ENCODE measurements at regions not wholly inside any gene's neighbourhood (a gene's known extent, or its start where the extent isn't known, plus 50 kb on each side); places are given as distances from the start of the nearest gene placed in this dataset.

DNA sequence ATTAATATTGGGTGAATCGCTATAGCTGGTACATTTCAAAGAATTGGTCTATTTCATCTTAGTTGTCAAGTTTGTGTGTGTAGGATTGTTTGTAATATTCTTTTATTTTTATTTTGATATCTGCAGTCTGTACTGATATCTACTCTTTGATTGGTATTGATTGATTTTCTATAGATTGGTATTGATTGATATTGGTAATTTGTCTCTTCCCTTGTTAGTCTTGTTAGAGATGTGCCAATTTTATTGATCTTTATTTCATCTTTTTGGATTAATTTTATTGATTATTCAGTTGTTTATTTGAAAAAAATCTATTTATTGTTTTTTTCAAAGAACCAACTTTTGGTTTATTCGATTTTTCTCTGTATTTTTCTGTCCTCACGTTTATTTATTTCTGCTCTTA is 61.4 kb downstream of the TM2D3 start:
- no peak for DNase-seq

DNA sequence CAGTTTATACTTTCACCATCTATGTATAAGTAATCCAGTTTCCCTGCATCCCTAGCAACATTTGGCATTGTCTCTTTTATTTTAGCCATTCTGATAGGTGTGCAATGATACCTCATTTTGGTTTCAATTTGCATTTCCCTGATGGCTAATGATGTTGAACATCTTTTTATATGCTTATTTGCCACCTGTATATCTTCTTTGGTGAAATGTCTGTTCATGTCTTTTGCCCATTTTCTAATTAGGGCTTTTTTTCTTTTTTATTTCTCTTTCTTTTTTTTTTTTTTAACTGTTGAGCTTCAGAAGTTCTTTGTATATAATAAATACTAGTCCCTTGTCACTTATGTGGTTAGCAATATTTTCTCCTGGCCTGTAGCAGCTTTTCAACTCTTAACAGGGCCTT is 68.9 kb downstream of the TM2D3 start:
- no peak for DNase-seq

DNA sequence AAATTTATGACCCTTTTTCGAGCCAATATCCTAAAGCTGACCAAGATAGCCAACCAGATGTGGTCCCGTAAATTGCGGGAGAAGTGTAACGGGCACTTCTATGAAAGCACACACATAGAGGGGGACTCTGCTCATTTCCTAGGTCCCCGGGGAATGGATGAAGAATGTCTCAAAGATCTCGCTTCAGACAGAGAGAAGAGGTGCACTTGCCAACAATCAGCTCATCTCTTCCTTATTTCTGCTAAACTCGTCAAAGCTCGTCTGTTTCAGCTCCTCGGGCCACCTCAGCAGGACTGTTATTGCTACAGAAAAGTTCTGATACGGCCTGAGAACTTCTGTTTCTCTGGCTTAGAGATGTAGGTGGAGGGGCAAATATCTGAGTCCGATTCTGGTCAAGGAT is 71.8 kb downstream of the TM2D3 start:
- DNase-seq = peak; percentile 60

DNA sequence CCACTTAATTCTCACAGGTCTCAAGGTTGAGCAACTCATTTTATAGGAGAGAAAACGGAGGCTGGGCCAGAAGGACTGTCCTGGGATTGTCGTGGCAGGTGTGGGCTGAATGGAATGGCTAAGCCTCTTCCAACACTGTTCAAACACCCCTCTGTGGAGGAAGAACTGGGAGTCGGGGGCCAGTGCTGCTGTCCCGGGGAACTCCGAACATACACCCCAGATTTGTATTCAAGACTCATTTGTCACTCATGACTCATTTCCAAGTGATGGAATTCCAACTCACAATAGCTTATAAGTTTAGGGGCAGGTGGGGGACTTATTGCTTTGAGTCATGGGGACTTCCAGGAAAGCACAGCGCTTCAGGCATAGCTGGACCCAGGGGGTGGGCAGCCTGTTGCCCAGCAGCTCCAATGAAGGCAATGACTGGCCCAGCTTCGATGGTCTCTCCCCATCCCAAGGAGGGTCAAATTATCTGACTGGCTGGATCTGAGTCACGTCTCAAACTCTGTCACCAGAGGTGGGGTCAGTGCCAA is 72.5 kb downstream of the TM2D3 start:
- peak; percentile 60 for DNase-seq

DNA sequence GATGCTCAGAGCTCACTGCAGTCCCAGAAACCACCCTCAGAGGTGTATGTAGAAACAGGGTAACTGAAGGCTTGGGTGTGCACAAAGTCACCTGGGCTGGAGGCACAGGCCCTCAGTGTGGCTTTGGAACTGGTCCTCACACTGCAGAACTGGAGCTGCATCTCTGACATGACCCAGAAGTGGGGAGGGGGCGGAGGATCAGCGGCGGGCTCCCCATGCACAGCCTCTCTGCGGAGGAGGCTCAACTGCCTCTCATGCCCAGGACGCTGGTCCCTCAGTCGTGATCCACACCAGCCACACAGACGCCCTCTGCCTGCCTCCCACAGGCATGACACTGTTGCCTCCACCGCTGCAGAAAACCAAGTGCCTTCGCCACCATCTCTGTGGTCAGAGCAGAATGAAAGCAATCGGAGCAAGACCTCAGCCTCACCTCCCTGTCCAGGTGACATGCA is 73.7 kb downstream of the TM2D3 start:
- no peak for DNase-seq

DNA sequence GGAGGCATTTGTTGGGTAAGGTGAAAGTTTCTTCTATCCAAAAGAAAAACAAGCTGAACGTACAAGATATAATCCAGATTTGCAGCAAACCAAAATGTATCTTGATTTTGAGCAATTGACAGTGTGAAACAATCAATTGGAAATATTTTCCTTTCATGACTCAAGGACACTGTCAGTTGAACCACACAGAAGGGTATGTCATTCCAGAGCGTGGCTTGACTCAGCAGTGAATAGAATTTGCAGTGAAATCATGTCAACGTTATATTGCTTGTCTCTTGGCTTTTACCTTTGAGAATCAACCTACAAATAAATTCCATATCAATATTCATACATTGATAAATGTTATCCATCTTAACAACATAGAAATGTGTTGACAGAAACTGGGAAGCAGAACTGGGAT is 78.2 kb downstream of the TM2D3 start:
- no peak for DNase-seq

DNA sequence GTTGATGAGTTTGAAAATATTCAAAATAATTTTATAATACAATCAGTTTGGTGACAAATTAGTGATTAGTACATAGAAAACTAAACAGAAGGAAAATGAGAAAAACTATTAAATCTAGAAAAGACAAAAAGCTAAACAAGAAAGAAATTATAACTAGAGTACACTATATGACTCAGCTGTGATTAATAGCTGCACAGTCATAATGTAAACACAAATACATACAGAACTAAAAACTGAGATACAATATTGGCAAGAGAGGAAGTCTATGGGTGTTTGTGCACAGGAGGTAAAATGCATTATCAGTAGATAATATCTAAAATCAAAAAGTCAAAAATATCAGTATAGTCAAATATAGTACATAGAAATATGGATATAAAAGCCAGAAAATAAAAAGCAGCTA is 80.7 kb upstream of the PCSK6 start:
- no peak for DNase-seq

DNA sequence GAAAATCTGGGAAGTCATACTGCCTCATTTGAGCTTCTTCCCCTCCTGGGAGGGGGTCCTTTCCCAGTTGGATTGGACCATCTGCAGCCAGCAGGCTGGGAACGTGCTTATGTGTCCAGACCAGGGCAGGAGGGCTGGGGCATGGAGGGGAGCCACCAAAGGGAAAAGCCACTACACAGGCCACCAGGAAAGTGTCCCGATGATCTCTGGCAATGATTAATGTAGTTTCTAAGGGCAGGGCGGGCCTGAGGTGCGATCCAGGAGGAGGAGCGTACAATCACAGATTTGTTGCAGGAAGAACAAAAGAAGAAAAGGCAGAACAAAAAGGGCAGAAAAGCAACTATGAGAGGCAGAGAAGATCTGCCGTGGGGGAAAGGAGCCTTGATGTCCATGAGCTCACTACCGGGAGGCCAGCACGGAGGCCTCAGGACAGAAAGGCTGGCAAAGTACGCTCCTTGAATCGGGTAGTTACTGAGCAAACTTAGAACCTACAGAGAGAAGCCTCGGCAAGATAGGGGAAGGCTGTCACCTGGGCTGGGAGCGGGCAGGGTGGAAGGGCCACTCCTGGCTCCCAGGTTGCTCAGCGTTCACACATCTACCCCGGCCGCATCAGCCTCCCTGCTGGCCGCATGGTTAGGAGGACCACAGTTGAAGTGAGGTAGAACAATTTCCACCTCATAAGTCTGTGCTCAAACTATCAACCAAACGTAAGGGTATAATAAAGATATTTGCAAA is 79.5 kb upstream of the PCSK6 start:
- no peak for DNase-seq

DNA sequence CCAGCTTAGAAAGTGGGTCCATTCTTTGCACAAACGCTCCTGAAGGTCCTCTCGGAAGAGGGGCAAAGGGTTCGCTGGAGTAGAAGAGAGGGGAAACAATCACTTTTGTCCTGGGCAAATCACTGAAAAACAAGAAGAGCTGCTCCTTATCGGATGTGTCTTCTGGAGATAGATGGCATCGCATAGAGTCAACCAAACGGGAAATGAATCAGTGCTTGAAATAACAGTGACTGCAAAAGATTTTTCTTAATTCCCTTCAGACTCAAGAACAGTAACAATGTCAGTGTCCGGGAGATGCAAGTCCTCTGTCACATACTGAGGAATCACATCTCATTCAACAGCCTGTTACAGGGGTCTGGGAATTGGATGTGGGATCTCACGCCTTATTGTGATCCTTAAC is 78.8 kb upstream of the PCSK6 start:
- DNase-seq = no peak

DNA sequence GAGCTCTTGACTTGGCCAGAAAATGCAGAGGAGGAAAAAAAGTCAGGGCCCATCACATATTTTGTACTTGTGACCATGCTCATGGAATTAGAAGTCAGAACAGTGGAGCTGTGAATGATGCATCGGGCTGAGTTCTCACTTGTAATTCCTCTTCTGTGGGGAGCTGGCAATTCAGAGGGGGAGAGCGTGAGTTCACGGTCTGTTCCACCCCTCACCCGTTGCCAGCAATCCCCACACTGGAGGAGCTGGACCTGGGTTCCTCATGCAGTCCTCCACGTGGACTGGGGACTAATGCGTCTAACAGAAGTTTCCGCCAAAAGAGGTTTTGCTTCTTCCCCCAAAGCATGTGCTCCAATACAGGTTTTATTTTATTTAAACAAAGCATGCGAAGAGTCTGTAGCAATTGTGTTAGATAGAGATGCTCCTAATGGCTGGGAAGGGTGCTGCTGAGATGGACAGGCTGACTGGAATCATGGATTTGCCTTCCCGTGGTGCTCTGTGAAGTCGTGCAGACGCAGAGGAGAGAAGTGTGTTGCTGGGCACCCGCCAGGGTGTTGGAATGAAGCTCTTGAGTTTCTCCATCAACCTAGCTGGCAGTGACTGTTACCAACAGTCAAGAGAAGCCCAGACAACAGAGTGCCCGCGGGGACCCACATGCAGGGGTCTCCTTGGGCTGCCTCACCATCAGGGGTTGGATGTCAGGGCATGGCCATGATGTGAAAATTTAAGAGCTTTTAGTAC is 77.4 kb upstream of the PCSK6 start:
- no peak for DNase-seq

DNA sequence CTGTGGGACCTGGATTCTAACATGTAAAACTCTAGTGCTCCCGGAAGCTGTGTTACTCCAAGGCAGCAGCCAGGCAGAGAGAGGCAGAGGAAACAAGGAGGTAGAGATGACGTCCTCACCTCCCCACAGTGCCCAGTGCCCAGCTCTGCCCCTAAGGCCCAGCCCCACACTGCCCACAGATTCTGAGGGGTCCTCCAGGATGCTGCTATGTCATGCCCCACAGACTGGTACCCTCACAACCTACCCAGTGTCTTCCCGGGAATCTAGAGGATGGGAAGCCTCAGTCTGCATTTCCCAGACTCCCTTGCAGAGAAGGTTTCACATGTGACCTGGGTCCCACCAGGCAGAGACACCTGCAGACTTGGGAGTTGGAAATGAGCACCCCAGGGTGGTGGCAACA is 75.9 kb upstream of the PCSK6 start:
- DNase-seq = no peak

DNA sequence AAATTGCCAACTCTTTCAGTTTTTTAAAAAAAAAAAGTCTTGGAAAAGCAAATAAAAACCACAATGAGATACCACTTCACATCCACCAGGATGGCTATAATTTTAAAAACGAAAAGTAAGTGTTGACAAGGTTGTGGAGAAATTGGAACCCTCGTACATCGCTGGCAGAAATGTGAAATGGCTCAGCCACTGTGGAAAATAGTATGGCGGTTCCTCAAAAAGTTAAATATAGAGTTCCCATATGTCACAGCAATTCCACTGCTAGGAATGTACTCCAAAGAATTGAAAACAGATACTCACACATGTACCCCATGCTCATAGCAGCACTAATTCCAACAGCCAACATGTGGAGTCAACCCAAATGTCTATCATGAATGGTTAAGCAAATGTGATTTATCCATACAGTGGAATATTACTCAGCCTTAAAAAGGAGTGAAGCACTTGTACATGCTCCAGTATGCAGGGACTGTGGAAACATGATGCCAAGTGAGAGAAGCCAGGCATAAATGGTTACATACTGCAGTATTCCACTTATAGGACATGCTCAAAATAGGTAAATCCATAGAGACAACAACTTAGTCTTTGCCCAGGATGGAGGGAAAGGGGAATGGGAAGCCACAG is 73.8 kb upstream of the PCSK6 start:
- peak; percentile 29 for DNase-seq

DNA sequence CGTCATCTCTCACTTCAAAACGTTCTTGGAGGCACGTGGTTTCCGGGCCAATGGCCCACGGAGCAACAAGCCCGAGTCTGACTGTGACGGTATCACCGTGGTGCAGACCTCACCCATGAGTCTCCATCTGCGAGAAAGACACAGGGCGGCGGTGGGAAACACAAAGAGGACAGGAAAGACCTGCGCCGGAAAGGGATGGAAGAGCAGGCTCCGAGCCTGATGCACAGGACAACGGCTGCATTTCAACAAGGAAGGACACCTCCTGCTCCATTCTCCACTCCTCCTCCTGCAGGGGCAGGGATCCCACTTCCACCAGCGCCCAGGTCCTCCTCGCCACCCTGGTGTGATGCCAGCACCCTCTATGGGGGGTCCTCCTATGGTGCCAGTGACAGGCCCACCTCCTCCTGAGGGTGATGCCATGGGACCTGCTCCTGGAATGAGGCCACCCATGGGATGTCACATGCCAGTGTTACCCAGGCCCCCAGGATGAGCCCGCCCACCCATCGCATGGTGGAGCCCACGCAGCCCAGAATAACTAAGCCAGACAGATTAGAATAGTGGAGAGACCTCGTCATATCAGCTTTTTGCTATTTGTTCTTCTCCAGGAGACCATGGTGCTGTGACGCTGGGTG is 73.0 kb upstream of the PCSK6 start:
- DNase-seq = no peak

DNA sequence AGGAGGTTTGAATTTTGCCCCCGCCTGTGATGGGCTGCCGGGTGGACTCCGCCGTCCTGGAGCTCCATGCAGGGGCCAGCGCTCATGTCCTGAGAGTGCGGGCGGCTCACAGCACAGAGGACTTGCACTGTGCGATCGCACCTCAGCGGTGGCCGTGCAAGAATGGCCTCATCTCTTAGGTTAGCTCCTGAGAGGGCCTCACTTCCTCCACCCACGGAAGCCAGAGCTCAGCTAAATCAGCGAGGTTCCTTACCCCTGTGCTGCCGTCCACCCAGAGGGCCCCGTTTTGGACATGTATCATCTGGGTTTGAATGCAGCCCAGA is 72.0 kb upstream of the PCSK6 start:
- no peak for DNase-seq

DNA sequence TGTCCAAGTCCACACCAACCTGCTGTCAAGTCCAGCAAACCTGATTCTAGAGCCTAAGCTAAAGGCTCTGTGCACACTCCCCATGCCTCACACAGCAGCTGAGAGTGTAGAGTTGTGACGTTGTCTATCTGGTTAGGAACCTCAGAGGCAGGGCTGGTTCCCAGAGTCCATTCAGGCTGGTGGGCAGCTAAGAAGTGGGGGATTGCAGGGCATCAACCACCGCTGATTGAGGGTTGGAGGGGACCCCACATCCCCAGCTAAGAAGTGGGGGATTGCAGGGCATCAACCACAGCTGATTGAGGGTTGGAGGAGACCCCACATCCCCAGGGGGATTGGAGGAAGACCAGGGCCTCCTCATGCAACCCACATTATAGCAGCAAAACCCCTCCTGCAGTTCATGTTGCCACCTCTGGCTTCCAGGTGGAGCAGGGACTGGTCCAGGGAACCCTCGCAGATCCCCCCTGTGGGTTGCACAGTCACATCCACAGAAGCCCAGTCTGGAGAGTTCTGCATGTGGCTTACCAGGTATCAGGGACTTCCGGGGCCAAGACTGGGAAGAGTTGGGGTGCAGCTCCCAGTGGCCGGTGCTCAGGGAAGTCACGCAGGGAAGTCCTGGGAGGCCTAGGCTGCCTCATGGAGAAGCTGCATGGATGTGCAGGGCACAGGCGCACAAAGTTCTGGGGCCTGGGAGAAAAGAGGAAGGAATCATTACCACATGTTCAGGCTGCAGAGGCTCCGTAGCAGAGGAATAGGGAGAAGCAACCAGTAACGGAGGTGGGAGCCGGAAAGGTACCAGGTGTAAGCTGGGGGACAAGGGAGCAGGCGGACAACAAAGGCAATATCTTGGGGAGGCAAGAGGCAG is 71.4 kb upstream of the PCSK6 start:
- no peak for DNase-seq

DNA sequence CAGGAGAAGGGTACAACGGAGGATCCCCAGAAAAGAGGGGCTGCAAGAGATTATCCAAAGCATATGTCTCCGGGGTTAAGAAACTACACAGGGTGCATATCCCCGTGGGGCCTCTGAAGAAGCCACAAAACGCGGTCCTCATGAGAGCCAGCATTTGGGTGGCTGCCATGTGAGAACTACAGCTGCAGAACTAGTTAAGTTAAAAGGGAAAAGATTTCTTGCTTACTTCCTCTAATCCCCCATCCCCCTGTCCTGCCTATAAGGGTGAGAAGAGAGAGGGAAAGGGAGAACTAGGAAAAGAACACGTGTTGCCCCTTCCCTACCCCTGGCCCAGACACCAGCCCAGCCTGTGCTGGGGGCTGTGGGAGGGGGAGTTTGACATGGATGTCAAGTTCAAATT is 70.4 kb upstream of the PCSK6 start:
- no peak for DNase-seq

DNA sequence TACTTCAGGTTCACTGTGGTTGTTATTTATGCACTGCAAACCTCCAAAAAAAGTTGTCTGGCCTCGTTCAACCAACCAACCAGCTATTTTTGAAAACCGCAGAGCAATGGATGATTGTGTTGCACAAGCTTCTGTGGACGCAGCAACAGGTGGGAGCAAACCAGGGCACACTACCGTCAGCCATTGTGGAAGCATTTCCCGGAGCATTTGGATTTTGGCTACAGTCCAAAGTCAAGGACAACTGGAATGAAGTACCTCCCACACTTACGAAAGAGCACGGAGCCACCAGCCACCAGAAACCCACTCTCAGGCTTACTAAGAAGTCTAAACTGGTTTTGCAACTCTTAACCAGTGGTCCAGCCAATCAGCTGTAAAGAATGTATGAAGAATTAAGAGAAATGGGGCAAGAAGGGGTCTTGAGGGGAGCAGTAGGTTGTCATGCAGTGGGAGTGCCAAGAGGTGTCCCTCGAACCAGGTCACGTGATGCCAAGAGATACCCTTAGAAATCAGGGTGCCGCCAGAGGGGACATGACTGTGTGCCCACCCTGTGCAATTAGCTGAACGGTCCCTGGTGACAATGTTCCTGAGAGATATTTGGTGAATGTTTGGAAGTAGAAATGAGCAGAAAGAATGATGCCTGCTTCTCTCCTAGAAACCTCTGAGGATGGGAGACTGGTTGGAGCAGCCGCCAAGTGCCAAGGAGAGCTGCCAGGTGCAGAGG is 68.9 kb upstream of the PCSK6 start:
- DNase-seq = no peak

DNA sequence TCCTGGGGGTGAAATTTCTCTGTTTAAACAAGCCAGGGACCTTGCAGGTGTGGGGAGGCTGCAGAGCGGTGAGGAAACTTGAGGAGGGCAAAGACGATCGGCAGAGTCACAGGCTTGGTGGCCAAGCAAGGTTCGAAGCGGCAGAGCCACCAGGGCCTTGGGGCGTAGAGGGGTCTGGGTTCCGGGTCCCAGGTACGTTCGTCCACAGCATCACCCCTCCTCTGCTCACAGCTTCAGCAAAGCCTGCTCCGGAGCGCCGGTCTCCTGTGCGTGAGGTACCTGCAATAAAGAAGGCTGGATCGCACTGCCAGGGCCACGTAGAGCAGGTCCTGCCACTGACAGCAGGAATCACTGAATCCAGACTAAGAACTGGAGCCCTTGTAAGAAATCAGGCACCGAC is 66.8 kb upstream of the PCSK6 start:
- DNase-seq = no peak

DNA sequence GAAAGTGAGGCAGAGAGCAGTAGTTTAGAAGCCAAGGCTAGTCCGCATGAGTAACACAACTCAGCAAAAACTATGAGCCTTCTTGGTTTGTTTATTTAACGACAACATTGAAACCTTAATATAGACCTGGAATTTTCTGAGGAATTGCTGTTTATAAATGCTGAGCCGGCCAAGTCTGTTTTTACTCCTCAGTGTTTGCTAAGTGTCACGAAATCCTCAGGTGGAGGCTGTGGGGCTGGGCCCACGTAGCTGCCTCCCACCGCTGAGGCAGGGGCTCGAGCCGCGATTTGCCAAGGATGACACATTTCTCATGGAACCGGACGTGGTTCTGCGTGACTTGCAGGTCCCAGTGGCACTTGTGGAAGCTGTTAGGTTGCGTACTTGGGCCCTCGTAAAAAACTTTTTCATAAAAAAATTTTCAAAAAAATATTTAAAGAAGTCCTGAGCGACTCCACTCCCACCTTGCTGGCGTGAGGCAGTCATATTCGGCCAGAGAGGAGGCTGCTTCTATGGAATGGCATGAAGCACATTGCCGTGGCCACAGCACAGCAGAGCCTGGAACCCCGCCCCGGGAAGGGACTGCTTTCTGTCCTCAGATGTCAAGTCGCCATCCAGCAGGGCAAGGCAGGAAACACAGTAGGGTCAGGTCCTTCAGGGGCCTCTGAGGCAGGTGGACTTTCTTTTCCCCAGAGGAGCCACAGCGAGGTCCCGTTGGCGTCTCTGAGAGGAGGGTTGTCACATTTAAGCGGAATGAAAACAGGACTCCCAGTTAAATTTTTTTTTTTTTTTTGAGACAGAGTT is 64.8 kb upstream of the PCSK6 start:
- no peak for DNase-seq

Measured in muscle of arm (tissue), 1 donor.